Esophagus muscularis mucosa (tissue), 3 donors: ENCODE measurements at regions not wholly inside any gene's neighbourhood (a gene's known extent, or its start where the extent isn't known, plus 50 kb on each side); places are given as distances from the start of the nearest gene placed in this dataset.

ENCODE experiments used
- POLR2A ChIP-seq: fragments of 450-650 bp; IDR thresholded peaks from one replicate; pipeline ENCODE4 v1.6.1; 2017; ENCODE audit warnings: antibody characterized with exemption, moderate library complexity, mild to moderate bottlenecking, low read depth
- TF ChIP-seq, protein P1 (sequence below), 3 experiments: fragments of 200-600 bp in 2 of 3; fragments of 450-650 bp in 1 of 3; sonication (generic) in 2 of 3; IDR thresholded peaks; one replicate each; pipeline ENCODE4 v1.5.1; 2017 to 2019; ENCODE audit warnings: antibody characterized with exemption in 3 of 3, mild to moderate bottlenecking in 2 of 3, moderate library complexity in 1 of 3

- TF ChIP-seq, protein P1, sequence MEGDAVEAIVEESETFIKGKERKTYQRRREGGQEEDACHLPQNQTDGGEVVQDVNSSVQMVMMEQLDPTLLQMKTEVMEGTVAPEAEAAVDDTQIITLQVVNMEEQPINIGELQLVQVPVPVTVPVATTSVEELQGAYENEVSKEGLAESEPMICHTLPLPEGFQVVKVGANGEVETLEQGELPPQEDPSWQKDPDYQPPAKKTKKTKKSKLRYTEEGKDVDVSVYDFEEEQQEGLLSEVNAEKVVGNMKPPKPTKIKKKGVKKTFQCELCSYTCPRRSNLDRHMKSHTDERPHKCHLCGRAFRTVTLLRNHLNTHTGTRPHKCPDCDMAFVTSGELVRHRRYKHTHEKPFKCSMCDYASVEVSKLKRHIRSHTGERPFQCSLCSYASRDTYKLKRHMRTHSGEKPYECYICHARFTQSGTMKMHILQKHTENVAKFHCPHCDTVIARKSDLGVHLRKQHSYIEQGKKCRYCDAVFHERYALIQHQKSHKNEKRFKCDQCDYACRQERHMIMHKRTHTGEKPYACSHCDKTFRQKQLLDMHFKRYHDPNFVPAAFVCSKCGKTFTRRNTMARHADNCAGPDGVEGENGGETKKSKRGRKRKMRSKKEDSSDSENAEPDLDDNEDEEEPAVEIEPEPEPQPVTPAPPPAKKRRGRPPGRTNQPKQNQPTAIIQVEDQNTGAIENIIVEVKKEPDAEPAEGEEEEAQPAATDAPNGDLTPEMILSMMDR (IDR thresholded peaks at IDR 0.05): peak in 1 of 3 experiments; percentile 3
- TF ChIP-seq POLR2A: no peak
These were observed 706.4 kb downstream of the SMARCA1 start for GRCh38 chrX:128816919-128817318.
